Amniotic stem cell (primary cell): ENCODE measurements at regions not wholly inside any gene's neighbourhood (a gene's known extent, or its start where the extent isn't known, plus 50 kb on each side); places are given as distances from the start of the nearest gene placed in this dataset.

Experiments
- DNase-seq: peaks from one replicate; lab custom pipeline; 2025; lab: John Stamatoyannopoulos, UW

GRCh38 chr15:77764095-77764494 is 131.4 kb upstream of the LINGO1 start:
- DNase-seq: no peak

- DNase-seq: no peak
Measured at GRCh38 chr15:77762747-77763355, 130.1 kb upstream of the LINGO1 start.

GRCh38 chr15:77759896-77760592 is 127.3 kb upstream of the LINGO1 start:
- no peak for DNase-seq

GRCh38 chr15:77753939-77754338 is 121.2 kb upstream of the LINGO1 start:
- no peak for DNase-seq

- no peak for DNase-seq
Measured at GRCh38 chr15:77753281-77753873, 120.7 kb upstream of the LINGO1 start.

- DNase-seq: no peak
Measured at GRCh38 chr15:77749998-77750540, 117.4 kb upstream of the LINGO1 start.

GRCh38 chr15:77749236-77749997 is 116.7 kb upstream of the LINGO1 start:
- DNase-seq: no peak

GRCh38 chr15:77748078-77749064 is 115.7 kb upstream of the LINGO1 start:
- no peak for DNase-seq

GRCh38 chr15:77747175-77748077 is 114.7 kb upstream of the LINGO1 start:
- DNase-seq: no peak

- no peak for DNase-seq
Measured at GRCh38 chr15:77746254-77747174, 113.8 kb upstream of the LINGO1 start.

GRCh38 chr15:77744398-77744797 is 111.7 kb upstream of the LINGO1 start:
- no peak for DNase-seq

- no peak for DNase-seq
Measured at GRCh38 chr15:77742570-77742969, 109.9 kb upstream of the LINGO1 start.

GRCh38 chr15:77742127-77742526 is 109.4 kb upstream of the LINGO1 start:
- DNase-seq: no peak

GRCh38 chr15:77741106-77741505 is 108.4 kb upstream of the LINGO1 start:
- DNase-seq: no peak

- DNase-seq: no peak
Measured at GRCh38 chr15:77739591-77740378, 107.1 kb upstream of the LINGO1 start.

GRCh38 chr15:77738441-77739302 is 106.0 kb upstream of the LINGO1 start:
- no peak for DNase-seq

GRCh38 chr15:77738038-77738370 is 105.3 kb upstream of the LINGO1 start:
- DNase-seq: no peak
